ENCODE measurements at regions not wholly inside any gene's neighbourhood (a gene's known extent, or its start where the extent isn't known, plus 50 kb on each side); places are given as distances from the start of the nearest gene placed in this dataset.

GRCh38 chr12:33546004-33546403 is 106.4 kb upstream of the SYT10 start:
- TF ChIP-seq, protein P1, sequence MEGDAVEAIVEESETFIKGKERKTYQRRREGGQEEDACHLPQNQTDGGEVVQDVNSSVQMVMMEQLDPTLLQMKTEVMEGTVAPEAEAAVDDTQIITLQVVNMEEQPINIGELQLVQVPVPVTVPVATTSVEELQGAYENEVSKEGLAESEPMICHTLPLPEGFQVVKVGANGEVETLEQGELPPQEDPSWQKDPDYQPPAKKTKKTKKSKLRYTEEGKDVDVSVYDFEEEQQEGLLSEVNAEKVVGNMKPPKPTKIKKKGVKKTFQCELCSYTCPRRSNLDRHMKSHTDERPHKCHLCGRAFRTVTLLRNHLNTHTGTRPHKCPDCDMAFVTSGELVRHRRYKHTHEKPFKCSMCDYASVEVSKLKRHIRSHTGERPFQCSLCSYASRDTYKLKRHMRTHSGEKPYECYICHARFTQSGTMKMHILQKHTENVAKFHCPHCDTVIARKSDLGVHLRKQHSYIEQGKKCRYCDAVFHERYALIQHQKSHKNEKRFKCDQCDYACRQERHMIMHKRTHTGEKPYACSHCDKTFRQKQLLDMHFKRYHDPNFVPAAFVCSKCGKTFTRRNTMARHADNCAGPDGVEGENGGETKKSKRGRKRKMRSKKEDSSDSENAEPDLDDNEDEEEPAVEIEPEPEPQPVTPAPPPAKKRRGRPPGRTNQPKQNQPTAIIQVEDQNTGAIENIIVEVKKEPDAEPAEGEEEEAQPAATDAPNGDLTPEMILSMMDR (IDR thresholded peaks at IDR 0.05; ENCODE audit: low read depth, low read length) = no peak
- no peak for TF ChIP-seq EZH2phosphoT487 (IDR thresholded peaks at IDR 0.05; ENCODE audit: low read depth)

Measured in OCI-LY3 (cell line).